Adrenal gland (tissue), 5 donors: ENCODE measurements at regions not wholly inside any gene's neighbourhood (a gene's known extent, or its start where the extent isn't known, plus 50 kb on each side); places are given as distances from the start of the nearest gene placed in this dataset.

ENCODE experiments used
- CTCF ChIP-seq, 6 experiments: fragments of 450-650 bp in 4 of 6; fragments of 200-600 bp in 2 of 6; sonication (generic) in 1 of 6; IDR thresholded peaks; 1 replicate in 5 of 6; 2 replicates in 1 of 6; pipeline versions ENCODE4 v1.5.1 to v1.8.0; 2016 to 2021; ENCODE audit warnings: antibody characterized with exemption in 6 of 6, mild to moderate bottlenecking in 2 of 6, moderate library complexity in 1 of 6
- POLR2A ChIP-seq, 2 donors: fragments of 450-650 bp; IDR thresholded peaks; one replicate each; pipeline ENCODE4 v1.6.1; 2017; ENCODE audit warnings: antibody characterized with exemption in 2 of 2, mild to moderate bottlenecking in 2 of 2, moderate library complexity in 1 of 2
- donor health status: DM: no; HTN: no; CAD: no.

DNA sequence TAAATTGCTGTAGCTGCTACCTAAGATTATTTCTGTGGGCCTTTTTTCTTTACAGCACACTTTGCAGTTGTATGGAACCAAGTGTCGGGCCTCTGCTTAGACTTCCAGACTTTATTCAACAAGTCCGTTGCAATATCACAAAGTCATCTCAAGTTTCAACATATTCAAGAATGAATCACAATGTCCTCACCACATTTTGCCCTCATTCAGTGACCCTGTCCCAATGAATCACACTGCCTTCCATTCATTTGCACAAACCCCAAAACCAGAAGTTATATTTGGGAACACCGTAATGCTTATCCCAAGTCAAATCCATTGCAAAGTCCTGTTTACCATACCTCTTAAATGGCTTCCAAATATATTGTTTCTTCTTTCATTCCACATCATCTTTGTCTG lies 439.6 kb downstream of the CSNK1G3 start:
- TF ChIP-seq POLR2A (IDR thresholded peaks at IDR 0.05) (no peak), CTCF (IDR thresholded peaks at IDR 0.05) (no peak)
